ENCODE measurements at regions not wholly inside any gene's neighbourhood (a gene's known extent, or its start where the extent isn't known, plus 50 kb on each side); places are given as distances from the start of the nearest gene placed in this dataset.

GRCh38 chrX:6885909-6886308 lies 261.6 kb upstream of the STS start:
- Mint-ChIP-seq H3K27me3 (ENCODE audit: insufficient read depth) (no peaks in the 10 kb centered on the region), H3K4me3 (no peak overlapping the region), H3K27ac (no peak overlapping the region), H3K4me1 (ENCODE audit: low read depth) (no peaks in the 10 kb centered on the region), H3K9me3 (no peaks in the 10 kb centered on the region), H3K36me3 (ENCODE audit: low read depth) (no peaks in the 10 kb centered on the region)
- no peak for TF ChIP-seq CTCF (IDR thresholded peaks at IDR 0.05)
- DNase-seq = no peak

GRCh38 chrX:6885396-6885795 lies 262.1 kb upstream of the STS start:
- no peak for TF ChIP-seq CTCF (IDR thresholded peaks at IDR 0.05)
- no peaks in the 10 kb centered on the region for H3K36me3 Mint-ChIP-seq (ENCODE audit: low read depth)
- no peak overlapping the region for H3K4me3 Mint-ChIP-seq
- no peaks in the 10 kb centered on the region for H3K4me1 Mint-ChIP-seq (ENCODE audit: low read depth)
- no peak overlapping the region for H3K27ac Mint-ChIP-seq
- no peaks in the 10 kb centered on the region for H3K27me3 Mint-ChIP-seq (ENCODE audit: insufficient read depth)
- DNase-seq = no peak
- no peaks in the 10 kb centered on the region for H3K9me3 Mint-ChIP-seq

GRCh38 chrX:6861456-6861855 lies 286.1 kb upstream of the STS start:
- Mint-ChIP-seq H3K4me3 (no peak overlapping the region), H3K27ac (no peak overlapping the region), H3K4me1 (ENCODE audit: low read depth) (no peaks in the 10 kb centered on the region), H3K36me3 (ENCODE audit: low read depth) (no peaks in the 10 kb centered on the region), H3K27me3 (ENCODE audit: insufficient read depth) (no peaks in the 10 kb centered on the region), H3K9me3 (no peaks in the 10 kb centered on the region)
- TF ChIP-seq CTCF (IDR thresholded peaks at IDR 0.05) = no peak
- DNase-seq = no peak

- DNase-seq = no peak
- H3K27ac Mint-ChIP-seq = no peak overlapping the region
- no peaks in the 10 kb centered on the region for H3K9me3 Mint-ChIP-seq
- no peaks in the 10 kb centered on the region for H3K36me3 Mint-ChIP-seq (ENCODE audit: low read depth)
- TF ChIP-seq CTCF (IDR thresholded peaks at IDR 0.05) = no peak
- H3K4me3 Mint-ChIP-seq = no peak overlapping the region
- no peaks in the 10 kb centered on the region for H3K27me3 Mint-ChIP-seq (ENCODE audit: insufficient read depth)
- no peaks in the 10 kb centered on the region for H3K4me1 Mint-ChIP-seq (ENCODE audit: low read depth)
These were observed 289.8 kb upstream of the STS start for GRCh38 chrX:6857749-6858148.

- TF ChIP-seq CTCF (IDR thresholded peaks at IDR 0.05) = no peak
- no peaks in the 10 kb centered on the region for H3K9me3 Mint-ChIP-seq
- DNase-seq = no peak
- H3K4me3 Mint-ChIP-seq = no peak overlapping the region
- no peak overlapping the region for H3K27ac Mint-ChIP-seq
- no peaks in the 10 kb centered on the region for H3K27me3 Mint-ChIP-seq (ENCODE audit: insufficient read depth)
- no peaks in the 10 kb centered on the region for H3K4me1 Mint-ChIP-seq (ENCODE audit: low read depth)
- no peaks in the 10 kb centered on the region for H3K36me3 Mint-ChIP-seq (ENCODE audit: low read depth)
These were observed 291.0 kb upstream of the STS start for GRCh38 chrX:6856471-6856870.

- peaks cover 11% of the 10 kb centered on the region; the same call in 1 of the 2 replicates for H3K4me1 Mint-ChIP-seq (ENCODE audit: low read depth)
- H3K27ac Mint-ChIP-seq = no peak overlapping the region
- no peaks in the 10 kb centered on the region for H3K36me3 Mint-ChIP-seq (ENCODE audit: low read depth)
- H3K27me3 Mint-ChIP-seq (ENCODE audit: insufficient read depth) = no peaks in the 10 kb centered on the region; the same call in 1 of the 2 replicates
- TF ChIP-seq CTCF (IDR thresholded peaks at IDR 0.05) = no peak
- H3K4me3 Mint-ChIP-seq = no peak overlapping the region
- DNase-seq = no peak
- no peaks in the 10 kb centered on the region for H3K9me3 Mint-ChIP-seq
These were observed 294.6 kb upstream of the STS start for GRCh38 chrX:6852869-6853268.
